ENCODE measurements at regions not wholly inside any gene's neighbourhood (a gene's known extent, or its start where the extent isn't known, plus 50 kb on each side); places are given as distances from the start of the nearest gene placed in this dataset.

DNA sequence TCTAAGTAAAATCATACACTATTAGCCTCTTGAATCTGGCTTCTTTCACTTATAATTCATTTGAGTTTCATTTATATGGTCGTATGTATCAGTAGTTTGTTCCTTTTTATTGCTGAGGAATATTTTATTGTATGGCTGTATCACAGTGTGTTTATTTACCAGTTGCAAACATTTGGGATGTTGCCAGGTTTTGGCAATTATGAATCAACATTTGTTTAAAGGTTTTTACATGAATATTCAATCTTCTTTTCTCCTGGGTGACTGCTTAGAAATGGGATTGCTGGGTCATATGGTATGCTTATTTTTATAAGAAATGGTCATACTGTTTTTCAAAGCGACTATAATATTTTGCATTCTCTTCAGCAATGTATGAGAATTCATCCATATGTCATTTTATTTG lies 107.9 kb downstream of the PMAIP1 start:
- TF ChIP-seq, protein P1, sequence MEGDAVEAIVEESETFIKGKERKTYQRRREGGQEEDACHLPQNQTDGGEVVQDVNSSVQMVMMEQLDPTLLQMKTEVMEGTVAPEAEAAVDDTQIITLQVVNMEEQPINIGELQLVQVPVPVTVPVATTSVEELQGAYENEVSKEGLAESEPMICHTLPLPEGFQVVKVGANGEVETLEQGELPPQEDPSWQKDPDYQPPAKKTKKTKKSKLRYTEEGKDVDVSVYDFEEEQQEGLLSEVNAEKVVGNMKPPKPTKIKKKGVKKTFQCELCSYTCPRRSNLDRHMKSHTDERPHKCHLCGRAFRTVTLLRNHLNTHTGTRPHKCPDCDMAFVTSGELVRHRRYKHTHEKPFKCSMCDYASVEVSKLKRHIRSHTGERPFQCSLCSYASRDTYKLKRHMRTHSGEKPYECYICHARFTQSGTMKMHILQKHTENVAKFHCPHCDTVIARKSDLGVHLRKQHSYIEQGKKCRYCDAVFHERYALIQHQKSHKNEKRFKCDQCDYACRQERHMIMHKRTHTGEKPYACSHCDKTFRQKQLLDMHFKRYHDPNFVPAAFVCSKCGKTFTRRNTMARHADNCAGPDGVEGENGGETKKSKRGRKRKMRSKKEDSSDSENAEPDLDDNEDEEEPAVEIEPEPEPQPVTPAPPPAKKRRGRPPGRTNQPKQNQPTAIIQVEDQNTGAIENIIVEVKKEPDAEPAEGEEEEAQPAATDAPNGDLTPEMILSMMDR (conservative IDR thresholded peaks at IDR 0.05; ENCODE audit: low read depth), result no peak
- ChIA-PET CTCF (no interaction called here), POLR2A (ENCODE audit: low non-redundant PET) (no interaction called here)
- no peak for DNase-seq (ENCODE audit: low spot score)
- no peak overlapping the region for H3K27ac ChIP-seq

DNA sequence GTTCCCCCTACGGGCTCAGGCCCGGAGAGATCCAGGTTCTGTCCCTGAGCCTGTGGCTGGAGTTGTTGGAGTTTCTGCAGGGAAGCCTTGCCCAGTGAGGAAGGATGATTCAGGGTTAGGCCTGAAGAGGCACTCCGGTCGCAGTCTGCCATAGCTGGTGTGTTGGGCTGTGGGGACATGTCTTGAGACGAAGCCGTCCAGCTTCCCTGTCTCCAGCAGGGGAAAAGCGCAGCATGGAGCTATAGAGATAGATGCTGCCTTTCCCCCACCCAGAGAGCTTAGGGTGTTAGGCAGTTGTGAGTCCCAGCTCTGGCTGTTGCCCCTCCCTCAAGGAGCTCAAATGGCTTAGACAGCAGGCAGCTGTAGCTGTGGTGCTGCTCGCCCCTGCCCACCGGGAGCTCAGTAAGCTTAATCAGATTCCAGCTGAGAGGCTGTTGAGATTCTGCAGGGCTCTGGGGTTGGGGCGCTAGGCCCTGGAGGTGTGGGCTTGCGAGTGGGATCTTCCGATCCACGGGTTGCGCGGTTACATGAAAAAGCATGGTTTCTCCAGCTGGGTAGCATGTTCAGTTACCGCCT lies 103.9 kb downstream of the PMAIP1 start:
- TF ChIP-seq, protein P1 (conservative IDR thresholded peaks at IDR 0.05; ENCODE audit: low read depth), result no peak
- ChIA-PET POLR2A (ENCODE audit: low non-redundant PET) (no interaction called here), CTCF (no interaction called here)
- DNase-seq (ENCODE audit: low spot score), result no peak
- no peak overlapping the region for H3K27ac ChIP-seq

DNA sequence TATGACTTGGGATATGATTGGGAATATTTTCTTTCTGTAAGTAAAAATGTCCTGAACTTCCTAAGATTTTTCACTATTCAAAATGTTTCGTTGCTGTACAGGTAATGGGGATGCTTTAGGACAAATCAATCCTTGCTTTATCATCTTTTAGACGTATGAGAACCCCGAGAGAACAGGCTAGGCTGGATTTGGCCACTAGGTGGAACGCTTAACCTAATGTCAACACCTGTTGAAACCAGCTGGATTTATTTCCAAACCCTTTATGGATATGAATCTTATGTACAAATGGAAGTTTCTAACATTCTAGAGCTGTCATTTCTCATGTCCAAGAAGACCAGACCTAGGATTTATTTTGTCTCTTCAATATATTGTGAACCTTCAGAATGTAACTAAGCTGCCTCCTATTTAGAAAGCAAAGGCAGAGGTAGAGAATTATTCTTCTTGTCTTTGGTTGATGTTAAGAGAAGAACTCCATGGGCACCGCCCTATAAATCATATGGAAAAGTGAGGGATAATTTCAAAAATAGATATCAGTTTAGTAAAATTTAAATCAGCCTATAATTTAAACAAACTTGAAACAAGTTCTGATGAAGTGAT lies 96.7 kb downstream of the PMAIP1 start:
- TF ChIP-seq, protein P1 (conservative IDR thresholded peaks at IDR 0.05; ENCODE audit: low read depth), result peak; percentile 69
- no peak overlapping the region for H3K27ac ChIP-seq
- POLR2A ChIA-PET (ENCODE audit: low non-redundant PET), result no interaction called here
- DNase-seq (ENCODE audit: low spot score), result peak; percentile 31
- CTCF ChIA-PET, result interaction anchor here (0.5 to 1.5 kb wide), 11 partner anchors 31 to 1644 kb away, joined by 3 to 12 read pairs (median 3); partner anchors contain the start of gene CCBE1

DNA sequence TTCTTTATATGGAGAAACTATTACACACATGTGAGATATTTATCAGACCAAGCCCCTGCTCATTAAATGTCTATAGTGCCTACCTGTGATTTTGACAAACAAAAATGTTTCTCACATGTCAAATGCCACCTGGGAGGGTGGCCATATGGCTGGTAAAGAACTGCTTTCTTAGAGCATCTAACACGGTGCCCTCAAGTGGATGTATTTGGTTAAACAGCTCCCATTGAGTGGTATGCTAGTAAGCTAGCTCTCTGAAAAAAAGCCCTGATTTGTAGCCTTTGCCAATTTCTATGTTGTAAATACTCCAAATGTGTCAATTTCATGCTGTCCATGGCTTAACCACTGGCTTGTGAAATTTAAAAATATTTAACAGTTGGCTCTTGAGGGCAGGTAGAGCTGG lies 94.6 kb downstream of the PMAIP1 start:
- ChIA-PET CTCF (no interaction called here), POLR2A (ENCODE audit: low non-redundant PET) (no interaction called here)
- no peak overlapping the region for H3K27ac ChIP-seq
- TF ChIP-seq, protein P1 (conservative IDR thresholded peaks at IDR 0.05; ENCODE audit: low read depth), result no peak
- DNase-seq (ENCODE audit: low spot score), result no peak

DNA sequence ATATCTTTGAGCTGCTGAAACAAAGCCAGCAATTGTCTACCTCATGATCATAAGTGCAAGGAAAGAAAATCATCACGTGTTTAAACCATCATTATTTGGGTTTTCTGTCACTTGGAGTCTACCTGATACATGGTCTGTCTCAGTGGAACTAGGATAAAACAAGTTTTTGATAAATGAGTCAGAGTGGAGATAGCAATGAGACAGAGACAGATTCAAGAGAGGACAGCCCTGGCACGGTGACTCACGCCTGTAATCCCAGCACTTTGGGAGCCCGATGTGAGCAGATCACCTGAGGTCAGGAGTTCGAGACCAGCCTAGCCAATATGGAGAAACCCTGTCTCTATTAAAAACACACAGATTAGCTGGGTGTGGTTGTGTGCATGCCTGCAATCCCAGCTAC lies 93.8 kb downstream of the PMAIP1 start:
- DNase-seq (ENCODE audit: low spot score), result no peak
- ChIA-PET POLR2A (ENCODE audit: low non-redundant PET) (no interaction called here), CTCF (no interaction called here)
- H3K27ac ChIP-seq, result no peak overlapping the region
- TF ChIP-seq, protein P1 (conservative IDR thresholded peaks at IDR 0.05; ENCODE audit: low read depth), result no peak

DNA sequence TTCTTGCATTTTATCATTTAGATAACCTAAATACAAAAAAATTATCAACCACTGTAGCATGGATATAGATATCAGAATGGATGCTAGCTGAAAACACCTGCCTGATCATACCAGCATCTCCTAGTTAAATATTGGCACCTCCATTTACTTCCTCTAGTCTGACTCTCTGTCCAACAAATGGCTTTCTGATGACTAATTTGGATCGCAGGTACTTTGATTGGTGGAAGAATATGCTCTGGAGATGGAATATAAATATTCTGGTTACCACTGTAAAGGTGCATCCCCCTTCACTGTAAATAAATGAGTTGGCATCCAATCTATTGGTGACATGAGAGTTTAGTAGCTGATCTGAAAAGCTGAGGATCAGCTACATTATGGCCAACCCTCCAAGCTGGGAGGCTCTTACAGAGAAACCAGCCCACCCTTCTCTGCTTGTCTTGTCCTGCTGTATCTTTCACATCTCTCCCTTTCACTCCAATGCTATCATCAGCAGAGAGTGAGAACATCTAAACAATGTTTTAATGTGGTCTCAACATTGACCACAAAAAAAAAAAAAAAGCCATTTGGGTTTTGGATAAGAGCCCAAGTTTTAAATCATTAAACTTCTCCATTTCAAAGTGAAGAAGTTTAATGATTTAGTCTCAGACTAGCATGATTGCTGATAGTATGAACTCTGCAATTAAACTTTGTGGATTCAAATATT lies 90.5 kb downstream of the PMAIP1 start:
- POLR2A ChIA-PET (ENCODE audit: low non-redundant PET), result no interaction called here
- TF ChIP-seq, protein P1 (conservative IDR thresholded peaks at IDR 0.05; ENCODE audit: low read depth), result no peak
- no peak overlapping the region for H3K27ac ChIP-seq
- CTCF ChIA-PET, result interaction anchor here (0.9 kb wide), 1 partner anchor 540 kb away, joined by 7 read pairs; no protein-coding TSS in a partner anchor
- no peak for DNase-seq (ENCODE audit: low spot score)

Measured in RWPE1 (cell line).